Thymus (tissue), 11 donors: ENCODE measurements at regions not wholly inside any gene's neighbourhood (a gene's known extent, or its start where the extent isn't known, plus 50 kb on each side); places are given as distances from the start of the nearest gene placed in this dataset.

Experiments
- DNase-seq, 9 donors: peaks; one replicate each; pipeline ENCODE4 v3.0.0-alpha.2; 2013; ENCODE audit warnings: low spot score in 9 of 9, low read depth in 6 of 9, missing footprints in 1 of 9
- H3K27ac ChIP-seq, 2 donors: one replicate each; pipeline ENCODE4 v1.5.1; 2013; ENCODE audit warnings: control low read depth in 1 of 2, low read depth in 1 of 2, low read length in 1 of 2, mild to moderate bottlenecking in 1 of 2, moderate library complexity in 1 of 2
- H3K27me3 ChIP-seq, 2 donors: one replicate each; pipeline ENCODE4 v1.5.1; 2013; ENCODE audit warnings: low read length in 1 of 2; ENCODE audit not compliant: control insufficient read depth in 2 of 2, insufficient read depth in 1 of 2
- H3K36me3 ChIP-seq, 2 donors: one replicate each; pipeline ENCODE4 v1.5.1; 2013; ENCODE audit warnings: low read length in 1 of 2, mild to moderate bottlenecking in 1 of 2, moderate library complexity in 1 of 2; ENCODE audit not compliant: control insufficient read depth in 2 of 2, insufficient read depth in 2 of 2
- H3K4me1 ChIP-seq, 2 donors: one replicate each; pipeline ENCODE4 v1.5.1; 2013; ENCODE audit warnings: low read length in 2 of 2; ENCODE audit not compliant: control insufficient read depth in 2 of 2, insufficient read depth in 2 of 2
- H3K4me3 ChIP-seq, 2 donors: one replicate each; pipeline ENCODE4 v1.5.1; 2013; ENCODE audit warnings: low read length in 2 of 2, control low read depth in 1 of 2, mild to moderate bottlenecking in 1 of 2
- H3K9me3 ChIP-seq, 2 donors: one replicate each; pipeline ENCODE4 v1.5.1; 2013; ENCODE audit warnings: low read length in 1 of 2, mild to moderate bottlenecking in 1 of 2; ENCODE audit not compliant: control insufficient read depth in 2 of 2, insufficient read depth in 1 of 2
- WGBS: extraction: QIAGEN DNeasy Blood & Tissue Kit; methylation state at CpG from one replicate; pipeline ENCODE4 v1.1.7; 2013; 5-methylcytosine and 5-hydroxymethylcytosine counted together
- donor health status: healthy.

- Histone ChIP-seq H3K27me3 (no peaks in the 10 kb centered on the region), H3K4me3 (no peak overlapping the region), H3K36me3 (no peaks in the 10 kb centered on the region), H3K9me3 (no peaks in the 10 kb centered on the region), H3K27ac (no peak overlapping the region), H3K4me1 (no peaks in the 10 kb centered on the region)
- no peak for DNase-seq
- WGBS, result 93% methylated on average over 1 of the region's 1 CpG
These were observed 232.1 kb downstream of the CSNK1G3 start for GRCh38 chr5:123743990-123744583.

DNA sequence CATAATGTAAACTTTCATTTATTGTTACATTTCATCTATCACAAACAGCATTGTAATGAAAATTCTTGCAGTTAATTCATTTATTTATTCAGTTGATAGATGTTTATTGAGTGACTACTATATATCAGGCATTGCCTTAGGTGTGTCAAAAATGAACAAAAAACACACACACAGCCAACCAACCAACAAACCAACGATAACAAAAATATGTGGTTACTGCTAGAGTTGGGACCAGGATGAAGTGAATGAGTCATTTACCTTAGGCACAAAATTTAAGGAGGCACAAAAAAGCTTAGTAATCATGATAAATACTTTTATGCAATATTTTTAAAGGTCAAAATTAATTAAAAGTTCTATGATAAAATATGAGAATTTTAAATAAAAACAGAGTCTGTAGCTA, 223.4 kb downstream of the CSNK1G3 start:
- DNase-seq, result no peak
- Histone ChIP-seq H3K4me1 (no peaks in the 10 kb centered on the region), H3K9me3 (peaks cover 1 to 5% of the 10 kb centered on the region in 2 donors), H3K4me3 (no peak overlapping the region), H3K27ac (no peak overlapping the region), H3K27me3 (no peaks in the 10 kb centered on the region), H3K36me3 (no peaks in the 10 kb centered on the region)
- WGBS, result 97% methylated on average over 1 of the region's 1 CpG

GRCh38 chr5:123732257-123732656, 220.3 kb downstream of the CSNK1G3 start:
- Histone ChIP-seq H3K4me3 (no peak overlapping the region), H3K27me3 (no peaks in the 10 kb centered on the region), H3K36me3 (no peaks in the 10 kb centered on the region), H3K4me1 (no peaks in the 10 kb centered on the region), H3K27ac (no peak overlapping the region), H3K9me3 (peaks cover 1 to 5% of the 10 kb centered on the region in 2 donors)
- WGBS, result 100% methylated on average over 1 of the region's 1 CpG
- DNase-seq, result no peak

GRCh38 chr5:123722451-123722850, 210.5 kb downstream of the CSNK1G3 start:
- Histone ChIP-seq H3K9me3 (no peaks in the 10 kb centered on the region), H3K27ac (no peak overlapping the region), H3K27me3 (no peaks in the 10 kb centered on the region), H3K36me3 (no peaks in the 10 kb centered on the region), H3K4me1 (no peaks in the 10 kb centered on the region), H3K4me3 (no peak overlapping the region)
- 82% methylated on average over 3 of the region's 3 CpGs for WGBS
- DNase-seq, result no peak

DNA sequence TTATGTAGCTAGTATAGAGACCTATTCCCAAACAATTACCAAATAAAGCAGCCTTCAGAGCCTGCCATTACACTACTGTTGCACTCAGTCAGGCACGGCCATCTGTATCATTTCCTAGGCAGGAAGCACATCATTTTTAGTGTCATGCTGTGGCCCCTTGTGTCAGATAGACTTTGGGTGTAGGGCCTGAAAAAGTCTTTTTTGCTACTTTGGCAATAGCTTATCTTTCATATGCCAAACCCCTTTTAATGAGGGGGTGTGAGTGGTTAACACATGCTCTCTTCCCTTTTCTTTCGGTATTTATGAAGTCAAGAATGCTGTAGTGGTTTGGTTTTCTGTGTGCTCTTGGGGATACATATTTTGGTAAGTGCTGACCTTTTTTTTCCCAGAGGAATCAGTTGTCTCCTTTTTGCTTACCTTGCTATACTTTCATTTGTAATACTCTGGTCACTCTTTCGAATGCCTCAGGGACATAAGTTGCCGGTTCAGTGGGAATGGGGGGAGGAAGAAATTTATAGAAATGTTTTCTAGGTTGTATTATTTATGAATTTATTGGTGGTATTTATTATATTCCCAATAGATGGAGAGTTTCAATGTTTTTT, 209.8 kb downstream of the CSNK1G3 start:
- WGBS, result 79% methylated on average over 4 of the region's 4 CpGs
- DNase-seq, result no peak
- Histone ChIP-seq H3K4me1 (no peaks in the 10 kb centered on the region), H3K4me3 (no peak overlapping the region), H3K36me3 (no peaks in the 10 kb centered on the region), H3K27ac (no peak overlapping the region), H3K27me3 (no peaks in the 10 kb centered on the region), H3K9me3 (no peaks in the 10 kb centered on the region)

GRCh38 chr5:123720955-123721354, 209.0 kb downstream of the CSNK1G3 start:
- 95% methylated on average over 5 of the region's 5 CpGs for WGBS
- no peaks in the 10 kb centered on the region for H3K4me1 ChIP-seq

DNA sequence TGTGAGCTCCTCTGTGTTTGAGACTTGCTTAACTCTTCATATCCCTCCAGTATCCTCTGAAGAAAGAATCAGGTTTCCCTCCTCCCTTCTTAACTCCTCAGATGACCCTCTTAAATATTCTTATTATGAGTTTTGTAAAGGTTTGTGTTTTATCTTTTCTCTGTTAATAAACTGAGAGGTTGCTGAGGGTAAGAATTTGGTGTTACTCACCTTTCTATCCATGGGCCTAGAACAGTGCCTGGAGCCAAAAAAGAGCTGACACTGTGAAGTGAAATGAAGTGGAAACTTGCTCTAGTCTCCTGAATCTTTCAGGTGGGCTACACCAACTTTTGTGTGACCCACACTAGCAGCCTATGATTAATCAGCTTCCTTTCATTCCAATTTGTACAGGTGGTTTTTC, 208.4 kb downstream of the CSNK1G3 start:
- H3K4me1 ChIP-seq, result no peaks in the 10 kb centered on the region
- no peaks in the 10 kb centered on the region for H3K9me3 ChIP-seq
- DNase-seq, result no peak
- no peaks in the 10 kb centered on the region for H3K27me3 ChIP-seq
- no peaks in the 10 kb centered on the region for H3K36me3 ChIP-seq
- H3K4me3 ChIP-seq, result no peak overlapping the region
- no peak overlapping the region for H3K27ac ChIP-seq

More at GRCh38 chr5:123720955-123721354, 209.0 kb downstream of the CSNK1G3 start:
- Histone ChIP-seq H3K4me3 (no peak overlapping the region), H3K9me3 (no peaks in the 10 kb centered on the region), H3K27ac (no peak overlapping the region), H3K36me3 (no peaks in the 10 kb centered on the region), H3K27me3 (no peaks in the 10 kb centered on the region)
- DNase-seq, result no peak

GRCh38 chr5:123719004-123719403, 207.0 kb downstream of the CSNK1G3 start:
- WGBS, result 97% methylated on average over 3 of the region's 3 CpGs
- H3K27me3 ChIP-seq, result no peaks in the 10 kb centered on the region
- H3K36me3 ChIP-seq, result no peaks in the 10 kb centered on the region
- H3K4me3 ChIP-seq, result no peak overlapping the region
- H3K4me1 ChIP-seq, result no peaks in the 10 kb centered on the region
- DNase-seq, result no peak
- H3K9me3 ChIP-seq, result no peaks in the 10 kb centered on the region
- no peak overlapping the region for H3K27ac ChIP-seq

DNA sequence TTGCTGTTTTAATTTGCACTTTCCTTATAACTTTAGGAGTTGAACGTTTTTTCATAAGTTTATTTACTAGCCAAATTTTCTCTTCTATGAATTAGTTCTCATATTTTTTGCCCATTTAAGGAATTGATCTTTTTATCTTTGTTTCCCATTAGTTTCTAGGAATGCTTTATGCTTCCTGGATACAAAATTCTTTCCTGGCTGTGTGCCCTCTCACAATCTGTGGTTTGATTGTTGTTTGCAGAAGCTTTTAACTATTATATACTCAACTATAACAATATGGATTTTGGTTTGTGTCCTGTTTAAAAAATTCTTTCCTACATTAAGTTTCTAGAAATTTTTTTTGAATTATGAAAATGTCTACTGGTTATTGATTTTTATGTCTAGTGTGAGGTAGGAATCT, 206.3 kb downstream of the CSNK1G3 start:
- 54% methylated on average over 1 of the region's 1 CpG for WGBS
- Histone ChIP-seq H3K4me1 (no peaks in the 10 kb centered on the region), H3K27me3 (no peaks in the 10 kb centered on the region), H3K4me3 (no peak overlapping the region), H3K27ac (no peak overlapping the region), H3K36me3 (no peaks in the 10 kb centered on the region), H3K9me3 (no peaks in the 10 kb centered on the region)
- no peak for DNase-seq
